HK-2 (cell line): ENCODE measurements at regions not wholly inside any gene's neighbourhood (a gene's known extent, or its start where the extent isn't known, plus 50 kb on each side); places are given as distances from the start of the nearest gene placed in this dataset.
"Not testable (repeated sequence)": the region's sequence is repeated elsewhere in the genome, so short reads cannot be mapped to it uniquely, and the experiment has no call there.

ENCODE experiments used
- DNase-seq: peaks from one replicate; pipeline ENCODE4 v3.0.0-alpha.2; 2018; ENCODE audit not compliant: unreplicated experiment

- DNase-seq: no peak
Observed at GRCh38 chr2:66103581-66103980, 331.3 kb upstream of the MEIS1 start.

GRCh38 chr2:66101206-66101605 is 333.7 kb upstream of the MEIS1 start:
- no peak for DNase-seq

- DNase-seq: no peak
Observed at GRCh38 chr2:66095820-66096345, 339.0 kb upstream of the MEIS1 start.

- not testable (repeated sequence) for DNase-seq
Observed at GRCh38 chr2:66094689-66095088, 340.2 kb upstream of the MEIS1 start.

- no peak for DNase-seq
Observed at GRCh38 chr2:66093371-66093770, 341.6 kb upstream of the MEIS1 start.

- DNase-seq: no peak
Observed at GRCh38 chr2:66084948-66085590, 349.9 kb upstream of the MEIS1 start.

GRCh38 chr2:66082581-66082980 is 352.3 kb upstream of the MEIS1 start:
- no peak for DNase-seq

- no peak for DNase-seq
Observed at GRCh38 chr2:66080127-66080526, 354.8 kb upstream of the MEIS1 start.

GRCh38 chr2:66073172-66073571 is 361.8 kb upstream of the MEIS1 start:
- DNase-seq: no peak

GRCh38 chr2:66070721-66071602 is 364.0 kb upstream of the MEIS1 start:
- DNase-seq: no peak

GRCh38 chr2:66069937-66070720 is 364.8 kb upstream of the MEIS1 start:
- DNase-seq: no peak

- no peak for DNase-seq
Observed at GRCh38 chr2:66066032-66066431, 368.9 kb upstream of the MEIS1 start.

GRCh38 chr2:66059332-66059731 is 375.6 kb upstream of the MEIS1 start:
- no peak for DNase-seq

GRCh38 chr2:66058675-66059074 is 376.2 kb upstream of the MEIS1 start:
- no peak for DNase-seq

- DNase-seq: no peak
Observed at GRCh38 chr2:66057844-66058243, 377.1 kb upstream of the MEIS1 start.

- no peak for DNase-seq
Observed at GRCh38 chr2:66050392-66050791, 384.5 kb upstream of the MEIS1 start.

- DNase-seq: no peak
Observed at GRCh38 chr2:66048667-66049066, 386.3 kb upstream of the MEIS1 start.

- no peak for DNase-seq
Observed at GRCh38 chr2:66041902-66042657, 392.8 kb upstream of the MEIS1 start.

GRCh38 chr2:66036948-66037347 is 398.0 kb upstream of the MEIS1 start:
- DNase-seq: no peak

GRCh38 chr2:66034467-66034866 is 400.5 kb upstream of the MEIS1 start:
- no peak for DNase-seq

- no peak for DNase-seq
Observed at GRCh38 chr2:66032226-66032775, 402.6 kb upstream of the MEIS1 start.
